Naive thymus-derived CD8-positive, alpha-beta T cell (primary cell): ENCODE measurements at regions not wholly inside any gene's neighbourhood (a gene's known extent, or its start where the extent isn't known, plus 50 kb on each side); places are given as distances from the start of the nearest gene placed in this dataset.
"Not testable (repeated sequence)": the region's sequence is repeated elsewhere in the genome, so short reads cannot be mapped to it uniquely, and the experiment has no call there.

Source experiments
- ATAC-seq, 2 donors: fragments of 150-1000 bp; cut with Tn5 transposase in 1 of 2; sonication (Bioruptor Pico), chemical (Tn5 transposase) in 1 of 2; 1 replicate in 1 of 2; 2 replicates in 1 of 2; pipeline ENCODE4 v1.10.0; 2021; ENCODE audit warnings: mild to moderate bottlenecking in 2 of 2, moderate library complexity in 2 of 2
- POLR2A ChIA-PET: fragments of 350-600 bp; sonication (Branson Sonifier 250); formaldehyde crosslinking; loops from one replicate; lab custom pipeline; 2021; ENCODE audit warnings: antibody characterized with exemption; lab: Charles Lee
- DNase-seq, 10 donors: peaks; one replicate each; pipeline versions ENCODE4 v3.0.0 to v3.0.0-alpha.2; 2020 to 2022
- H3K27ac Mint-ChIP-seq, 10 donors: one replicate each; pipeline ENCODE4 v1.8.0; 2020 to 2022; ENCODE audit warnings: mild to moderate bottlenecking in 10 of 10, mixed read lengths in 10 of 10, moderate library complexity in 4 of 10, inconsistent platforms in 1 of 10
- H3K27me3 Mint-ChIP-seq, 5 donors: one replicate each; pipeline ENCODE4 v1.8.0; 2021 to 2022; ENCODE audit warnings: mixed read lengths in 5 of 5
- H3K36me3 Mint-ChIP-seq, 3 donors: one replicate each; pipeline ENCODE4 v1.8.0; 2020 to 2022; ENCODE audit warnings: mixed read lengths in 3 of 3, mild to moderate bottlenecking in 2 of 3, inconsistent platforms in 1 of 3
- H3K4me1 Mint-ChIP-seq, 4 donors: one replicate each; pipeline ENCODE4 v1.8.0; 2021 to 2022; ENCODE audit warnings: mixed read lengths in 4 of 4
- H3K4me3 Mint-ChIP-seq, 10 donors: one replicate each; pipeline ENCODE4 v1.8.0; 2020 to 2022; ENCODE audit warnings: mild to moderate bottlenecking in 10 of 10, mixed read lengths in 10 of 10, moderate library complexity in 6 of 10, inconsistent platforms in 1 of 10
- H3K9me3 Mint-ChIP-seq, 9 donors: one replicate each; pipeline ENCODE4 v1.8.0; 2020 to 2022; ENCODE audit warnings: mixed read lengths in 9 of 9, mild to moderate bottlenecking in 3 of 9, inconsistent platforms in 1 of 9, moderate library complexity in 1 of 9

GRCh38 chr12:63005382-63005781 lies 70.4 kb upstream of the PPM1H start:
- no peak overlapping the region for H3K4me3 Mint-ChIP-seq
- peaks cover 0 to 5% (median 0%) of the 10 kb centered on the region in 5 donors for H3K27me3 Mint-ChIP-seq
- no peaks in the 10 kb centered on the region for H3K36me3 Mint-ChIP-seq
- peaks cover 0 to 3% (median 0%) of the 10 kb centered on the region in 9 donors for H3K9me3 Mint-ChIP-seq
- POLR2A ChIA-PET: no interaction called here
- H3K4me1 Mint-ChIP-seq: no peaks in the 10 kb centered on the region
- DNase-seq (no peak), ATAC-seq (no peak)
- H3K27ac Mint-ChIP-seq: no peak overlapping the region

- POLR2A ChIA-PET: no interaction called here
- H3K27ac Mint-ChIP-seq: no peak overlapping the region
- DNase-seq: no peak
- peaks cover 0 to 18% (median 4%) of the 10 kb centered on the region in 5 donors for H3K27me3 Mint-ChIP-seq
- peaks cover 0 to 10% (median 0%) of the 10 kb centered on the region in 9 donors for H3K9me3 Mint-ChIP-seq
- no peaks in the 10 kb centered on the region for H3K36me3 Mint-ChIP-seq
- ATAC-seq: no peak
- H3K4me1 Mint-ChIP-seq: no peaks in the 10 kb centered on the region
- no peak overlapping the region for H3K4me3 Mint-ChIP-seq
These were observed 68.4 kb upstream of the PPM1H start for GRCh38 chr12:63003223-63003819.

GRCh38 chr12:63002059-63002458 lies 67.1 kb upstream of the PPM1H start:
- H3K36me3 Mint-ChIP-seq, H3K27ac Mint-ChIP-seq, H3K4me1 Mint-ChIP-seq, ATAC-seq, H3K4me3 Mint-ChIP-seq, POLR2A ChIA-PET, DNase-seq: not testable (repeated sequence)
- Mint-ChIP-seq H3K27me3 (peaks cover 2 to 20% (median 5%) of the 10 kb centered on the region in 5 donors), H3K9me3 (peaks cover 0 to 11% (median 0%) of the 10 kb centered on the region in 9 donors)

- no peaks in the 10 kb centered on the region for H3K4me1 Mint-ChIP-seq
- DNase-seq (no peak), ATAC-seq (no peak)
- H3K4me3 Mint-ChIP-seq: no peak overlapping the region
- H3K9me3 Mint-ChIP-seq: peaks cover 0 to 11% (median 0%) of the 10 kb centered on the region in 9 donors
- peaks cover 2 to 21% (median 5%) of the 10 kb centered on the region in 5 donors for H3K27me3 Mint-ChIP-seq
- no peak overlapping the region for H3K27ac Mint-ChIP-seq
- H3K36me3 Mint-ChIP-seq: no peaks in the 10 kb centered on the region
- POLR2A ChIA-PET: no interaction called here
These were observed 63.5 kb upstream of the PPM1H start for GRCh38 chr12:62998454-62998853.

GRCh38 chr12:62995097-62995496 lies 60.1 kb upstream of the PPM1H start:
- Mint-ChIP-seq H3K4me3 (no peak overlapping the region), H3K27ac (no peak overlapping the region)

GRCh38 chr12:62986844-62987243 lies 51.9 kb upstream of the PPM1H start:
- Mint-ChIP-seq H3K4me3 (no peak overlapping the region), H3K36me3 (no peaks in the 10 kb centered on the region), H3K9me3 (peaks cover 0 to 7% (median 3%) of the 10 kb centered on the region in 9 donors), H3K4me1 (no peaks in the 10 kb centered on the region), H3K27me3 (peaks cover 0 to 9% (median 0%) of the 10 kb centered on the region in 5 donors), H3K27ac (no peak overlapping the region)
- ATAC-seq (no peak), DNase-seq (no peak)
- POLR2A ChIA-PET: no interaction called here

More at GRCh38 chr12:62995097-62995496, 60.1 kb upstream of the PPM1H start:
- Mint-ChIP-seq H3K9me3 (peaks cover 0 to 22% (median 2%) of the 10 kb centered on the region in 9 donors), H3K4me1 (no peaks in the 10 kb centered on the region), H3K36me3 (no peaks in the 10 kb centered on the region), H3K27me3 (peaks cover 2 to 17% (median 4%) of the 10 kb centered on the region in 5 donors)
- POLR2A ChIA-PET: no interaction called here
- no peak for ATAC-seq
- DNase-seq: no peak
